IPS DF 6.9 (cell line): ENCODE measurements at regions not wholly inside any gene's neighbourhood (a gene's known extent, or its start where the extent isn't known, plus 50 kb on each side); places are given as distances from the start of the nearest gene placed in this dataset.

Source experiments
- DNase-seq: peaks from one replicate; pipeline ENCODE4 v3.0.0-alpha.2; 2013; ENCODE audit warnings: low read depth, low spot score
- H3K27ac ChIP-seq: one replicate; pipeline ENCODE4 v1.5.1; 2013; ENCODE audit warnings: low read length, control low read depth
- H3K27me3 ChIP-seq: 2 replicates; pipeline ENCODE4 v1.6.1; 2013; ENCODE audit warnings: mild to moderate bottlenecking, low read length; ENCODE audit not compliant: control insufficient read depth, insufficient read depth
- H3K36me3 ChIP-seq: 2 replicates; pipeline ENCODE4 v1.6.1; 2013; ENCODE audit warnings: low read length; ENCODE audit not compliant: control insufficient read depth, insufficient read depth
- H3K4me1 ChIP-seq: 2 replicates; pipeline ENCODE4 v1.6.1; 2013; ENCODE audit warnings: low read length; ENCODE audit not compliant: control insufficient read depth, insufficient read depth
- H3K4me3 ChIP-seq: 2 replicates; pipeline ENCODE4 v1.5.1; 2013; ENCODE audit warnings: mild to moderate bottlenecking, low read length
- H3K9me3 ChIP-seq: 2 replicates; pipeline ENCODE4 v1.6.1; 2013; ENCODE audit warnings: low read length, inconsistent platforms; ENCODE audit not compliant: control insufficient read depth, insufficient read depth
- WGBS: extraction: QIAGEN DNeasy Blood & Tissue Kit; methylation state at CpG from one replicate; pipeline ENCODE4 v1.1.7; 2013; ENCODE audit warnings: mixed read lengths, missing lambda C conversion rate; ENCODE audit not compliant: insufficient read length, insufficient coverage; 5-methylcytosine and 5-hydroxymethylcytosine counted together

DNA sequence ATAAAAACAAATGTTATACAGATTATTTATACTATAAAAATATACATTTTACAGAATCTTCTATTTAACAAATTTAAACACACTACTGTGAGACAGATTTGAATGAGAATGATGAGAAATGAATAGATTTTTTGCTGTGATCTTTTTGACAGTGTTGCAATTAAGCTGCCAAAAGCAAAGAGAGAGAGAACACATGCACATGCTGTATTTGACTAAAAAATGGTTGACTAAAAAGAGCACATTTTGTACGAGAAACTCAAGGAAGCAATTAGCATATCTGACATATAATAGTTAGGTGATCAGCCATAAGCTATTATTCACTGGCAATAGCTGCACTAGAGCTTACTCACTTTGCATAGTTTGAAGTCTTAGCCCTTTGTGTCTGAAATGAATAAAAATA is 115.8 kb downstream of the SYT10 start:
- Histone ChIP-seq H3K4me1 (no peaks in the 10 kb centered on the region), H3K36me3 (no peaks in the 10 kb centered on the region), H3K27ac (no peak overlapping the region), H3K9me3 (no peaks in the 10 kb centered on the region), H3K4me3 (no peak overlapping the region), H3K27me3 (no peaks in the 10 kb centered on the region)
- DNase-seq = no peak
- no CpG with 5 or more reads among the region's 1 CpG for WGBS

DNA sequence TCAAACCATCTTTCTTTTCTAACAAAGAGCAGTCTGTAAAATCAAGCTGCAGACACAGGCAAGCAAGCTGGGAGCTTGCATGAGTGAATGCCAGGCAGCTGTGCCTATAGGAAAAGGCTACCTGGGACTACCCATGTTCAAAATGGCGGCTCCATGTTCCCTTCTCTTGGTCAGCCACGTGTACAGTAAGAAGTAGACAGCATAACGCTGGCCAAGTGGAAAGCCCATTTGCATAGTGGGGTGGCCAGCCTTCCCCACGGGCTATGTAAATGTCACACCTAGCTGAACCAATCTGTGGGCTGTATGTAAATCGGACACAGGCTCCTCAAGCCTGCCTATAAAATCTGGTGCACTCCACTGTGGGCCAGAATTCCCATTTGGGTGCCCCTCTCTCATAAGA is 117.1 kb downstream of the SYT10 start:
- H3K27ac ChIP-seq = no peak overlapping the region
- H3K9me3 ChIP-seq = no peaks in the 10 kb centered on the region
- WGBS = no CpG with 5 or more reads among the region's 5 CpGs
- H3K4me1 ChIP-seq = no peaks in the 10 kb centered on the region
- H3K4me3 ChIP-seq = no peak overlapping the region
- no peaks in the 10 kb centered on the region for H3K36me3 ChIP-seq
- no peak for DNase-seq
- no peaks in the 10 kb centered on the region for H3K27me3 ChIP-seq

DNA sequence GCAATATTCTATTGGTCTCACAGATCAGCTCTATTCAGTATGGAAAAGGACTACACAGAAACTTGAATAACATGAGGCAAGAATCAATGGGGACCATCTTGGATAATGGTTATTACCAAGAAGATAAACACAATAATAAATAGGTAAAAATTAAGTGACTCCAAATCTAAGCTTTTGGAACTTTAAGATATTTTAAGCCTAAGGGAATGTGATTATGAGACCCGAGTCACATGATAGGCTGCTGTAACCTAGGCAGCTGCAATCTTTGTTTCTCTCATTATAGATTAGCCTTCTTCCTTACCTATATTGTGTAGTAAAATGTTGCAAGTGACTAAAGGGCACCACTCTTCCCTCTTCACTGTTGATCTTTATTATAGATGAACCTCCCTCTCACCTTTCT is 121.9 kb downstream of the SYT10 start:
- Histone ChIP-seq H3K36me3 (no peaks in the 10 kb centered on the region), H3K27me3 (no peaks in the 10 kb centered on the region), H3K4me3 (no peak overlapping the region), H3K4me1 (no peaks in the 10 kb centered on the region), H3K27ac (no peak overlapping the region), H3K9me3 (no peaks in the 10 kb centered on the region)
- DNase-seq = no peak
- no CpG with 5 or more reads among the region's 1 CpG for WGBS

- WGBS = no CpG with 5 or more reads among the region's 1 CpG
- Histone ChIP-seq H3K27ac (no peak overlapping the region), H3K36me3 (no peaks in the 10 kb centered on the region), H3K9me3 (no peaks in the 10 kb centered on the region), H3K27me3 (no peaks in the 10 kb centered on the region), H3K4me3 (no peak overlapping the region), H3K4me1 (no peaks in the 10 kb centered on the region)
- no peak for DNase-seq
Measured at GRCh38 chr12:33314223-33314622, 125.4 kb downstream of the SYT10 start.

DNA sequence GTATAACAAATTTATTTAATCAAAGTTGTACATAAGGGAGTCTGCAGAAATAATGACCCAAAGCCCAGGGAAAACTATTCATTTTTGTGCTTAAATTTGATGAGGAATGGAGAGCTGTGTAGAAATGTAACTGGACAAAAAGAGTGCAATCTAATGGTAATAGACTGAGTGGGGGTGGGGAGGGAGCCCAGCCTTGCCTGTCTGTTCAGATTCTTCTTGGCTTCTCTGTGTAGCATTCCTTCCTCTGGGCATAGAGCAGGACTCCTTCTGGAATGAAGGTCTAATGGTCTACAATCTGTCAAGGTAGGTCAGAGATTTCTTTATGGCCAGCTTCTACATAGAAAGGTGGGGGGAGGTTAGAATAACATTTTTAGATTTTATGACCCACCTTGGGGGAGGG is 126.1 kb downstream of the SYT10 start:
- no peak overlapping the region for H3K4me3 ChIP-seq
- no peaks in the 10 kb centered on the region for H3K27me3 ChIP-seq

GRCh38 chr12:33310471-33310870 is 129.1 kb downstream of the SYT10 start:
- WGBS = no CpG with 5 or more reads among the region's 4 CpGs
- no peaks in the 10 kb centered on the region for H3K36me3 ChIP-seq
- no peak for DNase-seq
- no peaks in the 10 kb centered on the region for H3K27me3 ChIP-seq
- H3K4me1 ChIP-seq = no peaks in the 10 kb centered on the region
- H3K9me3 ChIP-seq = no peaks in the 10 kb centered on the region
- H3K27ac ChIP-seq = no peak overlapping the region
- H3K4me3 ChIP-seq = no peak overlapping the region

More for the DNA sequence above, 126.1 kb downstream of the SYT10 start:
- H3K9me3 ChIP-seq = no peaks in the 10 kb centered on the region
- no peaks in the 10 kb centered on the region for H3K4me1 ChIP-seq
- no peak for DNase-seq
- H3K27ac ChIP-seq = no peak overlapping the region
- no peaks in the 10 kb centered on the region for H3K36me3 ChIP-seq

DNA sequence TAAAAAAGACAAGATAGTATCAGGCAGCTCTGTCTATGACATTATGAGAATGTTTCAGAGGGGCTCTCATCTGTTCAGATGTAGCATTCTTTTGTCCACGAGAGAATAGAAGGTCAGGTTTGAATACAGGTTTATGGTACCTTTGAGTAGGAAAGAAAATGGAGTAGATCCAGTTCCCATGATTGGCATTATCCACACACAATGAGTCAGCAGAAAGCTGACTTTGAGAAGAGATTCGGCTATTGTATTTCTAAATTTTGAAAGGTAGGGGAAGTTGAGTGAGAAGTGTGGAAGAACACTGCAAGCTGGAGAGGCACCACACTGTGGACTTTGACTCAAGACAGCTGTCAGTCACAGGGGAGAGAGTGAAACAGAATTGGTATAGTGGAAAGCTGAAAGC is 135.4 kb downstream of the SYT10 start:
- DNase-seq = no peak
- H3K4me3 ChIP-seq = no peak overlapping the region
- no peak overlapping the region for H3K27ac ChIP-seq
- H3K36me3 ChIP-seq = no peaks in the 10 kb centered on the region
- H3K9me3 ChIP-seq = no peaks in the 10 kb centered on the region
- WGBS = no CpG with 5 or more reads among the region's 2 CpGs
- no peaks in the 10 kb centered on the region for H3K4me1 ChIP-seq
- no peaks in the 10 kb centered on the region for H3K27me3 ChIP-seq

GRCh38 chr12:33296529-33296928 is 143.1 kb downstream of the SYT10 start:
- H3K27me3 ChIP-seq = no peaks in the 10 kb centered on the region
- no peak overlapping the region for H3K27ac ChIP-seq
- no peaks in the 10 kb centered on the region for H3K4me1 ChIP-seq
- H3K36me3 ChIP-seq = no peaks in the 10 kb centered on the region
- H3K9me3 ChIP-seq = no peaks in the 10 kb centered on the region
- H3K4me3 ChIP-seq = no peak overlapping the region
- DNase-seq = no peak
- WGBS = no CpG with 5 or more reads among the region's 2 CpGs

GRCh38 chr12:33290703-33291102 is 148.9 kb downstream of the SYT10 start:
- H3K4me1 ChIP-seq = no peaks in the 10 kb centered on the region
- H3K36me3 ChIP-seq = no peaks in the 10 kb centered on the region
- DNase-seq = no peak
- no peaks in the 10 kb centered on the region for H3K9me3 ChIP-seq
- H3K27me3 ChIP-seq = no peaks in the 10 kb centered on the region
- no peak overlapping the region for H3K4me3 ChIP-seq
- WGBS = no CpG with 5 or more reads among the region's 3 CpGs
- no peak overlapping the region for H3K27ac ChIP-seq

GRCh38 chr12:33283054-33283453 is 156.6 kb downstream of the SYT10 start:
- no peak for DNase-seq
- no peaks in the 10 kb centered on the region for H3K27me3 ChIP-seq
- WGBS = no CpG with 5 or more reads among the region's 1 CpG
- H3K36me3 ChIP-seq = no peaks in the 10 kb centered on the region
- H3K27ac ChIP-seq = no peak overlapping the region
- H3K9me3 ChIP-seq = peaks cover 2% of the 10 kb centered on the region; the same call in 1 of the 2 replicates
- H3K4me1 ChIP-seq = no peaks in the 10 kb centered on the region
- H3K4me3 ChIP-seq = no peak overlapping the region

GRCh38 chr12:33277376-33277775 is 162.2 kb downstream of the SYT10 start:
- no peaks in the 10 kb centered on the region for H3K27me3 ChIP-seq
- no peak overlapping the region for H3K27ac ChIP-seq
- peaks cover 2% of the 10 kb centered on the region; the same call in 1 of the 2 replicates for H3K9me3 ChIP-seq
- DNase-seq = no peak
- H3K4me1 ChIP-seq = no peaks in the 10 kb centered on the region
- no CpG with 5 or more reads among the region's 1 CpG for WGBS
- no peak overlapping the region for H3K4me3 ChIP-seq
- H3K36me3 ChIP-seq = no peaks in the 10 kb centered on the region
